ENCODE measurements at regions not wholly inside any gene's neighbourhood (a gene's known extent, or its start where the extent isn't known, plus 50 kb on each side); places are given as distances from the start of the nearest gene placed in this dataset.

GRCh38 chr2:150417278-150417677 lies 70.2 kb downstream of the RND3 start:
- in situ Hi-C loops (cut with MboI; ENCODE audit: low pct_unique_long_range_greater_than_20kb, low sequenced_read_pairs, unreplicated experiment), result no loop called here
- no peak for TF ChIP-seq CTCF (IDR thresholded peaks at IDR 0.05; ENCODE audit: extremely low read depth, insufficient read depth, missing control alignments)
- DNase-seq (ENCODE audit: low spot score), result no peak

- in situ Hi-C loops (cut with MboI; ENCODE audit: low pct_unique_long_range_greater_than_20kb, low sequenced_read_pairs, unreplicated experiment), result no loop called here
- DNase-seq (ENCODE audit: low spot score), result no peak
- no peak for TF ChIP-seq CTCF (IDR thresholded peaks at IDR 0.05; ENCODE audit: extremely low read depth, insufficient read depth, missing control alignments)
These were observed 72.4 kb downstream of the RND3 start for GRCh38 chr2:150415022-150415421.

GRCh38 chr2:150413910-150414309 lies 73.6 kb downstream of the RND3 start:
- DNase-seq (ENCODE audit: low spot score), result no peak
- in situ Hi-C loops (cut with MboI; ENCODE audit: low pct_unique_long_range_greater_than_20kb, low sequenced_read_pairs, unreplicated experiment), result no loop called here
- no peak for TF ChIP-seq CTCF (IDR thresholded peaks at IDR 0.05; ENCODE audit: extremely low read depth, insufficient read depth, missing control alignments)

- in situ Hi-C loops (cut with MboI; ENCODE audit: low pct_unique_long_range_greater_than_20kb, low sequenced_read_pairs, unreplicated experiment), result no loop called here
- no peak for TF ChIP-seq CTCF (IDR thresholded peaks at IDR 0.05; ENCODE audit: extremely low read depth, insufficient read depth, missing control alignments)
- DNase-seq (ENCODE audit: low spot score), result no peak
These were observed 74.1 kb downstream of the RND3 start for GRCh38 chr2:150413366-150413765.

GRCh38 chr2:150410809-150411208 lies 76.7 kb downstream of the RND3 start:
- in situ Hi-C loops (cut with MboI; ENCODE audit: low pct_unique_long_range_greater_than_20kb, low sequenced_read_pairs, unreplicated experiment), result no loop called here
- no peak for TF ChIP-seq CTCF (IDR thresholded peaks at IDR 0.05; ENCODE audit: extremely low read depth, insufficient read depth, missing control alignments)
- no peak for DNase-seq (ENCODE audit: low spot score)

GRCh38 chr2:150409196-150409595 lies 78.3 kb downstream of the RND3 start:
- no peak for TF ChIP-seq CTCF (IDR thresholded peaks at IDR 0.05; ENCODE audit: extremely low read depth, insufficient read depth, missing control alignments)
- in situ Hi-C loops (cut with MboI; ENCODE audit: low pct_unique_long_range_greater_than_20kb, low sequenced_read_pairs, unreplicated experiment), result no loop called here
- DNase-seq (ENCODE audit: low spot score), result no peak

- no peak for TF ChIP-seq CTCF (IDR thresholded peaks at IDR 0.05; ENCODE audit: extremely low read depth, insufficient read depth, missing control alignments)
- in situ Hi-C loops (cut with MboI; ENCODE audit: low pct_unique_long_range_greater_than_20kb, low sequenced_read_pairs, unreplicated experiment), result no loop called here
- no peak for DNase-seq (ENCODE audit: low spot score)
These were observed 83.3 kb downstream of the RND3 start for GRCh38 chr2:150404147-150404546.

Measured in GM13977 (cell line).